Stimulated activated CD4-positive, alpha-beta T cell treated with anti-CD3 and anti-CD28 coated beads, Interleukin-12 subunit alpha, Interleukin-12 subunit beta, amount 100 ng/mL, for 24 hours (primary cell): ENCODE measurements at regions not wholly inside any gene's neighbourhood (a gene's known extent, or its start where the extent isn't known, plus 50 kb on each side); places are given as distances from the start of the nearest gene placed in this dataset.

Experiments
- DNase-seq, 2 experiments: peaks; one replicate each; pipeline ENCODE4 v3.0.0-alpha.2; 2020; ENCODE audit warnings: low read depth in 2 of 2

DNA sequence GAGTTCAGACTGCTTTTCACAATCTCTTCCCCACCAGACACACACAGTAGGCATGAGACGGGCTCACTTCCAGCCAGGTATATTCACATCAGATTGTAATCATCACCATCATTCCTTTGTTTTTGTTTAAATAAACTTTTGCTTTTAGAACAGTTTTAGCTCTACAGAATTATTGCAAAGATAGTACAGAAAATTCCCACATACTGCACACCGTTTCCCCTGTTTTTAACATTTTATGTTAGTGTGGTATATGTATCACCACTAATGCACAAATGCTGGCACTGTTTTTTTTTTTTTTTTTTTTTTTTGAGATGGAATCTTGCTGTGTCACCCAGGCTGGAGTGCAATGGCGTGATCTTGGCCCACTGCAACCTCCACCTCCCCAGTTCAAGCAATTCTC, 83.3 kb upstream of the ANO1 start:
- no peak for DNase-seq

DNA sequence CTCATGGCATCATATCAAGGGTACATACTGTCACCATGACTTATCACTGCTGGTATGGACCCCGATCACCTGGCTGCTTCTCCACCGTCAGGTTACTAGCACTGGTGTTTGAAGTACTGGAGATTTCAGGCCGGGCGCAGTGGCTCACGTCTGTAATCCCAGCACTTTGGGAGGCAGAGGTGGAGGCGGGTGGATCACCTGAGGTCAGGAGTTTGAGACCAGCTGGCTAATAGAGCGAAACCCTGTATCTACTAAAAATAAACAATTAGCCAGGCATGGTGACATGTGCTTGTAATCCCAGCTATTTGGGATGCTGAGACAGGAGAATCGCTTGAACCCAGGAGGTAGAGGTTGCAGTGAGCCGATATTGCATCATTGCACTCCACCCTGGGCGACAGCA, 82.4 kb upstream of the ANO1 start:
- no peak for DNase-seq

DNA sequence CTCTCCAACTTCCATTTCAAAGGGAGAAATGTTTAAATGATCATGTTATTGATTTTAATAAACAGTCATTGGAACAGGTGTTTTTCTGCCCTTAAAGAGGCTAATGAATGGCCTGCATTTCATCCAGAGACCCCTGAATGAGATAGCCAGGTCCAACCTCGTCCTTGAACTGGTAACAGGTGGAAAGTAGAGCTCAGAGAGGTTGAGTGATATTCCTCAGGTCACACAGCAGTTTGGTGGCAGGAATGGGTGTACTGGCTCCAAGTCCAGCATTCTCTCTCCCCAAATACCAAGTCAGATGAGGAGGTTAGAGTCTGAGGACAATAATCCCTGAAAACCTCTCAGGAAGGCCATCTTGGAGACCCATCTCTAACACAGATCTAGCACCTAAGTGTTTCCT, 81.7 kb upstream of the ANO1 start:
- no peak for DNase-seq

DNA sequence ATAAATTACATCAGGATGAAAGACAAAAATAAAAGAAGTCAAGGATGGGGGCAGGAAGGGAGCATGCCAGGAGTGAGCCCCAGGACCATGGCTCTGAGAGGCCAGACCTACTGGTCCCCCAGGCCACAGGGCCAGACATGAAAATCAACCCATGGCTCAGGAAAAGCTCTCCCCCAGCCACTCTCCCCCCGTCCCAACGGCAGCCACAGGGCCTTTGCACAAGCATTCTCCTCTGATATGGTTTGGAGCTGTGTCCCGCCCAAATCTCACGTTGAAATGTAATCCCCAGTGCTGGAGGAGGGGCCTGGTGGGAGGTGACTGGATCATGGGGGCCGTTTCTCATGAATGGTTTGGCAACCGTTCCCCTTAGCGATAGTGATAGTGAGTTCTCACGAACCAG, 80.8 kb upstream of the ANO1 start:
- no peak for DNase-seq

DNA sequence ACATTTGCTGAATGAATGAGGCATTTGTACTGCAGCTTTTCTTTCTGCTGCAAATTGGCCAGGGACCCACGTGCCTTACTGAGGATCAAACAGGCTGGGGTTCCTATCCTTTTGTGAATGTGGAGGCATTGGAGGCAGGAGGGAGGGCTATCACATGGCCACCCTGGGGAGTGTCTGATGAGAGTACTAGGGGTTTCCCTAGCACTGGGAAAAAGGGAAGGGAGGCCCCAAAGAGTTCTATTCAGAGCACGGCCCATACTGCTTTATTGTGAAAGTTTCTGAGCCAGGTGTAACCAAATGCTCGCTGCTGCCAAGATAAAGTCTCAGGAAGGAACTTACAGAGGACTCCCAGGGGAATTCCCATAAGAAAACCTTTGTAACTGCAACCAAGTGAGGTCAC, 78.4 kb upstream of the ANO1 start:
- DNase-seq, result no peak

DNA sequence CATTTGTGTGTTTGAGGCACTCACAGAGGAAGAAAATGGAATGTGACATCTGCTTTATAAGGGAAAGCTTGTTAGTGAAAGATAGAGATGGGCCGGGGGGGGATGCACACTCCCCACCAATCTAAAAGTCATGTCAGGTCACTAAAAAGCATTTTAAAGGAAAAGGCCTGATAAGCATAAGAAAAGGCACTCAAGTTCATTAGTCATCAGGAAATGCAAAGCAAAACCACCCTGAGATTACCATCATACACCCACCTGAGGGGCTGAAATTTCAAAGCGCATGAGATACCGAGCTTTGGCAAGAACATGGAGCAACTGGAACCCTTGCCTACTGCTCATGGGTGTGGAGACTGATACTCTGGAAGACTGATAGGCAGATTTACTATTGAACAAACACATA, 77.9 kb upstream of the ANO1 start:
- no peak for DNase-seq

DNA sequence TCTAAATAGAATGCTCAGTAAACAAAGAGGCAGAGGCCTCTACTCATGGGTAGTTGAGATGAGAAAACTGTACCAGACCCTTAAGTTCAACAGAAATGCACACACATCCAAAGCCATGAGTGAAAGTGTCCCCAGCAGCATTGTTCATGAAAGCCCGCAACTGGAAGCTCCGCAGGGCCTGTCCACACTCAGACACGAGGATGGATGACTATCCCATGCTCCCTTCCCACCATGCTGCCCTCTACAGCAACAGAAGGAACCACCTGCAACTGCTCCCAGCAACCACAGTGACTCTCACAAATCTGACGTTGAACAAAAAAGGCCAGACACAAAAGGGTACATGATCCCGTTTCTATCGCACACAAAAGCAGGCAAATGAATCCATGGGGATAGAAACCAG, 76.9 kb upstream of the ANO1 start:
- no peak for DNase-seq

DNA sequence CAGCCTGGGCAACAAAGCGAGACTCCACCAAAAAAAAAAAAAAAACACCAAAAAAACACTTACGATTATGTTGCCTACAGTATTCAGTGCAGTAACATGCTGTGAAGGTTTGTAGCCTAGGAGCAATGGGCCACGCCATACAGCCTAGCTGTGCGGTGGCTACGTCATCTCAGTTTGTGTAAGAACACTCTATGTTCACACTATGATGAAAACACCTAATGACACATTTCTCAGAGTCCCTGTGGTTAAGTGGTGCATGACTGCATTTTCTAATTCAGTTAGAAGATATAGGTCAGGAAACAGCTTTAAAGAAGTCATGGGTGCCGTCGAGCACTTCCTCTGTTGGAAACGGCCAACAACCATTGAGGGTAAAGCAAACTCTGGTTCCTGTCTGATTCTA, 75.7 kb upstream of the ANO1 start:
- no peak for DNase-seq

DNA sequence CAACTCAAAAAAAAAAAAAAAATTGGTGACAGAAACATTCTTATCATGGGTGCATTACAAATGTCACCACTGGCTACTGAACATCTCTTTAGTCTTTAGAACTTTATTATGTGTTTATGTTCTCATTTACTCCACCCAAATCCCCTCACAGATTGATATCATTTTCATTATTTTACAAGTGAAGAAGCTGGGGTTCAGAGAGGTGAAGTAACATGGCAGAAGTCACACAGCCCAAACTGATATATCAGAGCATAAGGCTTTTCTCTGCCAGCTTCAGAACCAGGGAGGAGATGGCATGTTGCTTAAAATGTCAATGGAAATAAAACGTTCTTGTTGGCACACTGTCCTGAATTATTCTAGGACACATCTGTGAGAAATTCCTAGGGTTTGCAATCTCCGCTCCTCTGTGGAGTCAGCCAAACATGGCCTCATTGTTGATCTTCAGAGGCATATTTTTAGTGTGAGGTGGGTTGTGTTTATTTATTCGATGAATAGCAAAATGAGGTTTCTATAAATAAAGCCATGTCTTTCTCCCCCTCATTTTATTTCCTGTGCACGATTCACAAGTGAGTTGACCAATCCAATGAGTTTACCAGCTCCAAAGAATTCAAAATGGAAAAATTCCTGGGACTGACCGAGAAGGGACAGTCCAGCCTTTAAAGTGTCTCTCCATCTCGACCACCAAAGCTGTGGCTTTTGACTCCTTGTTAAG, 72.9 kb upstream of the ANO1 start:
- DNase-seq, result no peak

DNA sequence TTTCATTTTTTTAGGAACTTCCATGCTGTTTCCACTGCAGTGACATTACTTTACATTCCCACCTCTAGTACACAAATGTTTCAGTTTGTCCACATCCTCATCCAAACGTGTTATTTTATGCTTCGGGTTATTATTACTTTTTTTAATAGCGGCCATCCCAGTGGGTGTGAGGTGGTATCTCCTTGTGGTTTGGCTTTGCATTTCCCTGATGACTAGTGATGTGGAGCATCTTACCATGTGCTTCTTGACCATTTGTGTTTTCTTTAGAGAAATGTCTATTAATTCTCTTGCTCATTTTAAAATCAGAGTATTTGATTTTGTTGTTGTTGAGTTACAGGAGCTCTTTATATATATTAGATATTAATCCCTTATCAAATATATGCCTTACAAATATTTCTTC, 70.3 kb upstream of the ANO1 start:
- DNase-seq, result no peak

DNA sequence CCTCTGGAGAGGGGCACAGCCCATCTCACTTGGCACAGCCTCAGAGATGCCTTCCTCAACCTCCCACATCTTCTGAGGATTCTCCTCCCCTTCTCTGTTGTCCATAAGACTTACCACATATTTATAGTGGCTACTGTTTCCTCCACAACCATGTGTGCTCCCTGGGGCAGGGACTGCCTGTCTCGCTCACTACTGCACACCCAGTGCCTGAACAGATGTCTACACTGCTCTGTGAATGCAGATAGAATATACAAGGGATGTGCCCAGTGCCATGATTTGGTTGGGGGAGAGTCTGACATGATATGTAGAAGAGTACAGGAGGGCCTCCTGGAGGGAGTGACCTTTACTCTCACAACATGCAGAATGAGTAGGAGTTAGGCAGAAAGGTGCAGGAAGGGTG, 67.3 kb upstream of the ANO1 start:
- no peak for DNase-seq

DNA sequence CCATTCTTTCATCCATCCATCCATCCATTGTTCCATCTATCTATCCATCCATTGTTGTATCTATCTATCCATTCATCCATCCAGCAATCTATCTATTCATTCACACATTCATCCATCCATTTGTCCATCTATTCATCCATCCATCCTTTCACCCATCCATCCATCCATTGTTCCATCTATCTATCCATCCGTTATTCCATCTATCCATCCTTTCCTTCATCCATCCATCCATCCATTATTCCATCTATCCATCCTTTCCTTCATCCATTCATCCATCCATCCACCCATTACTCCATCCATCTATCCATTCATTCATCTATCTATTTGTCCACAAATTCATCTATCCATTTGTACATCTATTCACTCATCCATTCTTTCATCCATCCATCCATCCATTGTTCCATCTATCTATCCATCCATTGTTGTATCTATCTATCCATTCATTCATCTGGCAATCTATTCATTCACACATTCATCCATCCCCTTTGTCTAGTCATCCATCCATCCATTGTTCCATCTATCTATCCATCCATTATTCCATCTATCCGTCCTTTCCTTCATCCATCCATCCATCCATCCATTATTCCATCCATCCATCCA, 65.9 kb upstream of the ANO1 start:
- DNase-seq, result no peak

DNA sequence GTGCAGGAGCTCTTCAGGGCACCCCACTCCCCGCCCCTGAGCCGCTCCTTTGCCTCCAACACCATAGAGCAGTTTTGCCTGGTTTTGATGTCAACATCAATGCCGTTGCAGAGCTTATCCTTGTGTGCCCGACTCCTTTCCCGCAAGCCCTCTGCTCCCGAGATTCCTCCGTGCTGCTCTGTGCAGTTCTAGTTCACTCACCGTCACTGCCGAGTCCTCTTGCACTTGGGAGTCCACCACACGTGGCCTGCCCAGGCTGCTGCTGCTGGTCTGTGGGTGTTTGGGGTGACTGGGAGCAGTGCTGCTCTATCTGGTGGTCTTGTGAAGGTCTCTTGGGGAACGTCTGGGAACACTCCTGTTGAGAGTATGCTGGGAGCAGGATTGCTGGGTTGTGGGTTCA, 63.8 kb upstream of the ANO1 start:
- DNase-seq, result no peak

DNA sequence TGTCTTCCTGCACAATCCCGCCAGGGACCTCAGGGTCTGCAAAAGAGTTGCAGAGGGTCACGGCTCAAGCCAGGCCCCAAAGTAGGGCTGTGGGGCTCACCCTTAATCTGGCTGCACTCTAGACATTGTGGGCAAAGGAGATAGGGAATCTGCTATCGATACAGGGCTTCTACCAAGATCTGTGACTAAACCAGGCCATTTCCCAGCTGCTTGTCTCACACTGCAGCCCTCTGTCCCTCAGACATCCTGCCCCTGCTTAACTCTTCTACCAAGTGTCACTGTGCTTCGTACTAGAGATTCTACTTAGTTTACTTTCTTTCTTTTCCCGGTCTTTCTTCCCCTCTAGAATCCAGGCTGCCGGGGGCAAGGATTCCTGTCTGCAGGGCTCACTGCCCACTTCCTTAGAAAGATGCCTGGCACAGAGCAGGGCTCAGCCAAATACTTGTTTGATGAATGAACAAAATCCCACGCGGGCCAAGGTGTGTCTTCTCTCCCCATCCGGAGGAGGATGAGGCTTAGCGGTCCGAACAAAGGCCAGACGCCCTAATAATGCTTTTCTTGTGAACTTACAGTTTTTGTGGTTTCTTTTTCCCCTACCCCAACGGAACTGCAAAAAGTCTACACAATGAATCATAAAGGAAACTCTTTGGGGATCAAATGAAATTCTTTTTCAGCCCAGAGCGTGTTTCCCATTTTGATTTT, 61.3 kb upstream of the ANO1 start:
- no peak for DNase-seq

DNA sequence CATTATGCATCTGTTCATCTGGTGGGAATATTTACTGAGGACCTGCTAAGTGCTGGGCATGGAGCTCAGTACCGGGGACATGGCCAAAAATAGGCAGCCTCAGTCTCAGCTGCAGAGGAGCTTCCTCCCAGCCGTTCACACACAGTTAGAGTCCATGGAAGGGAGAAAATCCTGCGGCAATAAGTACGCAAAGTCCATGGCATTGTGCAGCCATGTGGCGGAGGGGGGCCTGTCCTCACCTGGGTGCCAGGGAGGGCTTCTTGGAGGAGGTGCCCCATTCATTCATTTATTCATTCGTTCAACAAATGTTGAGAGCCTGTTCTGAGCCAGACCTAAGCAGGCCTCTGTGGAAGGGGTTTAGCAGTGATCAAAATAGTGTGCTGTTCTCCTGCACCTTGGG, 59.3 kb upstream of the ANO1 start:
- DNase-seq, result no peak

DNA sequence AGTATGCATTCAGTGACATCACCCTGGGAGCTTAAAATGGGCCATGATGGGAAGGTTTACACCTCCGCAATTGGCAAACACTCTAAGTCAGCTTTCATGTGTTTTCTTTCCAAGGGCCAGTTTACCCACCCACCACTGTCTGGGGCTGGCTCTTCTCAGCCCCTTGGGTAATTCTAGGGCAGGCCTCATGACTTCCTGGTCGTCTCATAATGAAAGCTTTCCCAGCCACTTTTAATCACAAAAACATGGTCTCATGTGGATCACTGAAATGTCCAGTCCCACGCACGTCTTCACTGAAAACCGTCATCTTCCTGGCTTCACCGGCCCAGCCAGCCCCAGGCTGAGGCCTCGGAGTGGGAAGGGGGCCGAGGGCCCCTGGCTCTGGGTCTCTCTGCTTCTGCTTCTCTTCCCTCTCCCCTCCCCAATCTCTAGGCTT, 58.5 kb upstream of the ANO1 start:
- no peak for DNase-seq

DNA sequence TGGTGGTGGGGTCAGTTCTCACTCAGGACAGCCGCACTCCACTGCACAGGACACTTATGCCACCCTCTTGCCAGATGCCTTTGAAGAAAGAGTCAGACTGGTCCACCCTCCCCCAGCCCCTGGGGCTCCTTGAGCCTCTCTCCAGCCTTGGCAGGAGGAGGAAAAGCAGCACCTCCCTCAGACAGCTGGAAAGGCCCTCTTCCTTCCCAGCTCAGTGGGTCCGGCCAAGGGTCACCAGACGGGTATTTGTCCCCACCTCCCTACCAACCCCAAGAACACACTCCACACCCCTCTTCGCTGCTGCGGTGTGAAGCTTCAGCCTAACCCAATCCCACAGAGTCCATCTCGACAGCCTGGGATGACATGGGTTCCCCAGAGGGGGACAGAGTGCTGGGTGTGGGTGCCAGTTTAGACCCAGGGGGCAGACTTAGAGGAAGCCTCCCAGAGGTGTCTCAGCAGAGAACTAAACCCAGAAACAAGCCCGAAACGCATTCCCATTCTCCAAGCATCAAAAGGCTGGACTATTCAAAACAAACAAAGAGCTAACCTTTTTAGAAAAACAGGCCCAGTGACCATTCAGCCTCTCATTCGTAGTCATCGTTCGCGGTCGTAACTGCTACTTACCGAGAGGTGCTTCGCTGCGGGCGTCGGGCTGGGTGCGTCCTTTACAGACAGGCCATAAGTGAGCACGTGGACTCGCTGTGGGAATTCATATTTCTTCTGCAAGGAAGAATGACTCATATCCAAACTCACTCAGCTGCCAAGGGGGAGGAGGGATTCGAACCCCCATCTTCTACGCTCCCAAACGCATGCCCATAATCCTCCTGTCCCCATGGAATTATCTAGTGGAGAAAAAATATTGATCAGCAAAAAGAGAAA, 57.5 kb upstream of the ANO1 start:
- DNase-seq, result no peak

DNA sequence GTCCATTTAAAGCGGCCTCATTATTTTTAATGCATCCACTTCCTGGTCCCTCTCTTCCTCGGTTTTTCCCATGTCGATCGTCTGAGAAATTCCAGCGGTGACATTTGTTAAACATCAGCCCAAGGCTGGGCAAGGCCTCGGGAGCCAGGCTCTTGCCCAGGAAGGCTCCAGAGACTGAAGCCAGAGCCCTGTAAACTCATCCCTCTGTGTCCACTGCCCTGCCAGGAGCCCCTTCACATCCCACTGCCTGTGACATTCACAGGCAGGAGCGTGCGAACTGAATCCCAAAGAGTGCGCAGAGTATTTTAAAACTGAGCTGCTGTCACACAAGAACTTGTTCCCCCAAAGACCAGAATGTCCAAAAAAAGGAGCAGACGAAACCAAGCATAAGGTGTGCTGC, 56.5 kb upstream of the ANO1 start:
- DNase-seq, result no peak

DNA sequence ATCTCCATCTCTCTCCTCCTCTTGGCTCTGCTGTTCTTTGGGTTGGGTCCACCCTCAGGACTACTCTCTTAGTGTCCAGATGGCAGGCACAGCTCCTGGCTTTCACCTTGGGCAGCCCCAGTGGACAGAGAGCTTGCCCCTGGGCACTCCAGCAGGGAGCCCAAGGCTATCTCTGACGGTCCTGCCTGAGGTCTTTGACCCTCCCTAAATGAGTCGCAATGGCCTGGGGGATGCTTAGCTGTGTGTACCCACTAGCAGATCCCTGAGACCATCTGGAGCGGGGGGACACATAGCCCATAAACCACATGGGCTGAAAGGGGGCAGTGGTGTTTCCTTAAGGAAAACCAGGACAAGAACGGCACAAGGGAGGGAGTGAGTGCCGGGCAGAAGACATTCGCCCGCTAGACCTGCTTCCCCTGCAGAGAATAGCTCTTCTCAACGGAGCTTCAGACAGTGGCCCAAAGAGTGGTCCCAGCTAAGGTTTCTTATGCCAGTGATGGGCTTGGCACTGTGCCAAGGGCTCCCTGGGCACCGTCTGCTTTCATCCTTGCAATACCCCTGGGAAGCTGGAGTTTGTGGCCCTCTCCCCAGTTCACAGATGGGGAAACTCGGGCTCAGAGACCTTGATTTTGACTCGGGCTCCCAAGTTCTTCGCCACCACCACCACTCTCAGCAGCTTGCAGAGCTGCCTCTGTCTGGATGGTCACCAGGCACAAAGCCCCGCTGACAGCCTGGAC, 53.9 kb upstream of the ANO1 start:
- no peak for DNase-seq

DNA sequence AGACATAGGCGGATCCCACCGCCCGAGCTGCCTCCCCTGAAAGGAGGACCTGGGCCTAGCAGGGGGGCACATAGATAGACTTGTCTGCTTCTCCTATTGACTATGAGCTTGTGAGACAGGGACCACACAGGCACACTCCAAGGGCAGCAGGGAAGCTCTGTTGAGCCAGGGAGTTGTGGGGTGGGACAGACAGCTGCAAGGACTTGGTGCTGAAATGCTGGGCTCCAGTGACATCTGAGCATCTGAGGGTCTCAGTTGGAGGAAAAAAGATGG, 53.4 kb upstream of the ANO1 start:
- DNase-seq, result no peak

DNA sequence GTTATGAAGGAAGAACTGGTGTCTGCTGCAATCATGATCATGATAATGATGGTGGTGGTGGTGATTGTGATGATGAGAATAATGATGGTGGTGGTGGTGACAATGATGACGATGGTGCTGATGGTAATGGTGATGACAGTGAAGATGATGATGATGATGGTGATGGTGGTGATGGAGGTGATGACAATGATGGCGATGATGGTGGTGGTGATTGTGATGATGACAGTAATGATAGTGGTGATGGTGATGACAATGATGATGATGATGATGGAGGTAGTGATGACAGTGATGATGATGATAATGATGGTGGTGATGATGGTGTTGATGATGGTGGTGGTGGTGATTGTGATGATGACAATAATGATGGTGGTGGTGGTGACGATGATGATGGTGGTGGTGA, 52.8 kb upstream of the ANO1 start:
- no peak for DNase-seq

DNA sequence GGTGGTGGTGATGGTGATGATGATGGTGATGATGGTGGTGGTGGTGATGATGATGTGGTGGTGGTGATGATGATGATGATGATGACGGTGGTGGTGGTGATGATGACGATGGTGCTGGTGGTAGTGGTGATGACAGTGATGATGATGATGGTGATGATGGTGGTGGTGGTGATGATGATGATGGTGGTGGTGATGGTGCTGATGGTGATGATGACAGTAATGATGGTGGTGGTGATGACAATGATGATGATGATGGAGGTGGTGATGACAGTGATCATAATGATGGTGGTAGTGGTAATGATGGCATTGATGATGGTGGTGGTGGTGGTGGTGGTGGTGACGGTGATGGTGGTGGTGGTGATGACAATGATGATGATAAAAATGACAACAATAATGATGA, 52.1 kb upstream of the ANO1 start:
- no peak for DNase-seq
